Heart left ventricle (tissue), 16 donors: ENCODE measurements at regions not wholly inside any gene's neighbourhood (a gene's known extent, or its start where the extent isn't known, plus 50 kb on each side); places are given as distances from the start of the nearest gene placed in this dataset.
A peak's percentile ranks its signal among the peaks of the same experiment; 100 is the strongest.

Source experiments
- ATAC-seq, 4 donors: fragments of 200-7000 bp; cut with Tn5 transposase; one replicate each; pipeline ENCODE4 v1.9.1; 2020 to 2022; ENCODE audit warnings: moderate library complexity in 4 of 4, mild to moderate bottlenecking in 3 of 4, moderate number of reproducible peaks in 1 of 4
- DNase-seq, 5 donors: peaks; one replicate each; pipeline ENCODE4 v3.0.0-alpha.2; 2020
- H3K27ac ChIP-seq, 12 donors: fragments of 200-600 bp; sonication (generic) in 4 of 12; one replicate each; pipeline versions ENCODE4 v1.5.0 to v1.8.0; 2016 to 2022; ENCODE audit warnings: mild to moderate bottlenecking in 2 of 12
- H3K27me3 ChIP-seq, 9 donors: fragments of 200-600 bp; sonication (generic) in 2 of 9; one replicate each; pipeline versions ENCODE4 v1.5.1 to v1.8.0; 2016 to 2022; ENCODE audit warnings: mild to moderate bottlenecking in 3 of 9
- H3K36me3 ChIP-seq, 9 donors: fragments of 200-600 bp; sonication (generic) in 2 of 9; one replicate each; pipeline versions ENCODE4 v1.5.0 to v1.8.0; 2018 to 2022; ENCODE audit warnings: mild to moderate bottlenecking in 2 of 9
- H3K4me1 ChIP-seq, 12 donors: fragments of 200-600 bp; sonication (generic) in 4 of 12; one replicate each; pipeline versions ENCODE4 v1.5.0 to v1.8.0; 2016 to 2022; ENCODE audit warnings: mild to moderate bottlenecking in 3 of 12
- H3K4me3 ChIP-seq, 12 donors: fragments of 200-600 bp; sonication (generic) in 4 of 12; one replicate each; pipeline versions ENCODE4 v1.5.0 to v1.8.0; 2017 to 2022; ENCODE audit warnings: mild to moderate bottlenecking in 9 of 12, moderate library complexity in 4 of 12
- H3K9me3 ChIP-seq, 12 donors: fragments of 200-600 bp; sonication (generic) in 4 of 12; one replicate each; pipeline versions ENCODE4 v1.5.0 to v1.8.0; 2016 to 2022; ENCODE audit warnings: mild to moderate bottlenecking in 1 of 12
- CTCF ChIP-seq, 12 donors: fragments of 200-600 bp; sonication (generic) in 4 of 12; IDR thresholded peaks; one replicate each; pipeline versions ENCODE4 v1.5.0 to v1.8.0; 2018 to 2022; ENCODE audit warnings: antibody characterized with exemption in 12 of 12, mild to moderate bottlenecking in 5 of 12
- POLR2A ChIP-seq, 2 donors: fragments of 450-650 bp; IDR thresholded peaks; one replicate each; pipeline ENCODE4 v1.6.1; 2017; ENCODE audit warnings: antibody characterized with exemption in 2 of 2, mild to moderate bottlenecking in 2 of 2, moderate library complexity in 2 of 2
- WGBS, 4 donors: extraction: QIAGEN DNeasy Blood & Tissue Kit in 2 of 4; methylation state at CpG; one replicate each; pipeline versions ENCODE4 v1.1.5 to v1.1.7; 2013 to 2018; 5-methylcytosine and 5-hydroxymethylcytosine counted together
- intact Hi-C, 10 donors: fragments of 100-400 bp; cut with DNase I; formaldehyde crosslinking; loops; one replicate each; pipeline versions ENCODE4 v1.11.1 to v1.14.2; 2022
- donor health status: ischemic (EF 13 %, LVEDD 7.1; RV severe dilation, severe dysfunction).
- donor health status: healthy with polysubstance abuse.
- donor health status: DM: no; HTN: yes; CAD: no.
- donor health status: DM: no; HTN: no; CAD: no.
- donor health status: ischemic (EF 25% LVEDD 6.9; RV normal size, moderate dysfunction).
- donor health status: ischemic (EF 25% LVEDD 5.7; RV mildly dilated, moderate dysfunction).
- donor health status: healthy.
- donor health status: DM: yes; HTN: yes; CAD: no.
- donor health status: ischemic (EF 35%, LVEDD 5.7; RV mildly dilated, moderate dysfunction).
- donor health status: nonischemic (EF 11% LVEDD 7.7; RV severe dilation, severe dysfunction).
- donor health status: DM: yes; HTN: yes; CAD: no.
- donor health status: PGD.
- donor health status: ischemic (EF 29% LVEDD 5.4; RV normal size, mild dysfunction).
- donor health status: nonischemic (EF 23%, LVEDD 6.1; RV moderate dilation, normal function).

- TF ChIP-seq POLR2A (IDR thresholded peaks at IDR 0.05) (no peak), CTCF (IDR thresholded peaks at IDR 0.05) (no peak)
- H3K9me3 ChIP-seq, result no peaks in the 10 kb centered on the region
- H3K4me1 ChIP-seq, result no peaks in the 10 kb centered on the region
- intact Hi-C loops, result no loop called here
- ATAC-seq, result no peak
- no peak overlapping the region for H3K27ac ChIP-seq
- DNase-seq, result no peak
- no peak overlapping the region for H3K4me3 ChIP-seq
- WGBS, 4 donors, result 74 to 85% (median 81%) methylated on average over 5 of the region's 5 CpGs
- H3K27me3 ChIP-seq, result no peaks in the 10 kb centered on the region
- no peaks in the 10 kb centered on the region for H3K36me3 ChIP-seq
Observed at GRCh38 chr18:2348003-2348402, 223.3 kb downstream of the METTL4 start.

- no peaks in the 10 kb centered on the region for H3K9me3 ChIP-seq
- no peaks in the 10 kb centered on the region for H3K4me1 ChIP-seq
- H3K36me3 ChIP-seq, result no peaks in the 10 kb centered on the region
- H3K4me3 ChIP-seq, result no peak overlapping the region
- TF ChIP-seq CTCF (IDR thresholded peaks at IDR 0.05), result no peak
- TF ChIP-seq POLR2A (IDR thresholded peaks at IDR 0.05), result no peak
- WGBS, 4 donors, result 81 to 89% (median 84%) methylated on average over 31 of the region's 31 CpGs
- ATAC-seq, result no peak
- no peaks in the 10 kb centered on the region for H3K27me3 ChIP-seq
- peak in 1 of 5 donors; percentile 24 for DNase-seq
- H3K27ac ChIP-seq, result no peak overlapping the region
- intact Hi-C loops, result no loop called here
Observed at GRCh38 chr18:2351126-2351850, 220.0 kb downstream of the METTL4 start.

GRCh38 chr18:2354292-2354691 is 217.0 kb downstream of the METTL4 start:
- ATAC-seq (no peak), DNase-seq (no peak)
- H3K4me1 ChIP-seq, result no peaks in the 10 kb centered on the region
- WGBS, 4 donors, result 85 to 89% (median 88%) methylated on average over 5 of the region's 5 CpGs
- no peaks in the 10 kb centered on the region for H3K9me3 ChIP-seq
- H3K36me3 ChIP-seq, result no peaks in the 10 kb centered on the region
- intact Hi-C loops, result no loop called here
- H3K27ac ChIP-seq, result no peak overlapping the region
- no peak overlapping the region for H3K4me3 ChIP-seq
- no peaks in the 10 kb centered on the region for H3K27me3 ChIP-seq
- no peak for TF ChIP-seq POLR2A (IDR thresholded peaks at IDR 0.05)
- TF ChIP-seq CTCF (IDR thresholded peaks at IDR 0.05), result no peak

GRCh38 chr18:2356906-2357305 is 214.4 kb downstream of the METTL4 start:
- Histone ChIP-seq H3K36me3 (no peaks in the 10 kb centered on the region), H3K4me1 (no peaks in the 10 kb centered on the region), H3K27me3 (no peaks in the 10 kb centered on the region), H3K27ac (no peak overlapping the region), H3K9me3 (no peaks in the 10 kb centered on the region), H3K4me3 (no peak overlapping the region)
- DNase-seq (no peak), ATAC-seq (no peak)
- 86 to 92% (median 89%) methylated on average over 5 of the region's 5 CpGs for WGBS, 4 donors
- intact Hi-C loops, result no loop called here
- TF ChIP-seq POLR2A (IDR thresholded peaks at IDR 0.05) (no peak), CTCF (IDR thresholded peaks at IDR 0.05) (no peak)
